ENCODE measurements at regions not wholly inside any gene's neighbourhood (a gene's known extent, or its start where the extent isn't known, plus 50 kb on each side); places are given as distances from the start of the nearest gene placed in this dataset.

- Mint-ChIP-seq H3K27ac (no peak overlapping the region), H3K4me3 (no peak overlapping the region), H3K9me3 (peaks cover 0 to 13% of the 10 kb centered on the region in 2 donors), H3K27me3 (ENCODE audit: low read depth) (no peaks in the 10 kb centered on the region), H3K36me3 (ENCODE audit: insufficient read depth in 2 of 2) (no peaks in the 10 kb centered on the region), H3K4me1 (ENCODE audit: low read depth) (no peaks in the 10 kb centered on the region)
- DNase-seq (no peak), ATAC-seq (replicated peaks in 1 of 2) (no peak)
These were observed 412.8 kb downstream of the PRDM5 start for GRCh38 chr4:120509719-120510118.

- H3K36me3 Mint-ChIP-seq (ENCODE audit: insufficient read depth in 2 of 2) = no peaks in the 10 kb centered on the region
- ATAC-seq (replicated peaks in 1 of 2) = no peak
- DNase-seq = no peak
- H3K27me3 Mint-ChIP-seq (ENCODE audit: low read depth) = no peaks in the 10 kb centered on the region
- no peak overlapping the region for H3K4me3 Mint-ChIP-seq
- no peak overlapping the region for H3K27ac Mint-ChIP-seq
- peaks cover 0 to 13% of the 10 kb centered on the region in 2 donors for H3K9me3 Mint-ChIP-seq
- no peaks in the 10 kb centered on the region for H3K4me1 Mint-ChIP-seq (ENCODE audit: low read depth)
These were observed 413.3 kb downstream of the PRDM5 start for GRCh38 chr4:120509222-120509621.

- ATAC-seq (replicated peaks in 1 of 2) = no peak
- Mint-ChIP-seq H3K4me3 (no peak overlapping the region), H3K27me3 (ENCODE audit: low read depth) (no peaks in the 10 kb centered on the region), H3K4me1 (ENCODE audit: low read depth) (no peaks in the 10 kb centered on the region), H3K9me3 (peaks cover 0 to 14% of the 10 kb centered on the region in 2 donors), H3K27ac (no peak overlapping the region), H3K36me3 (ENCODE audit: insufficient read depth in 2 of 2) (no peaks in the 10 kb centered on the region)
- DNase-seq = no peak
These were observed 414.5 kb downstream of the PRDM5 start for GRCh38 chr4:120508036-120508435.

- Mint-ChIP-seq H3K36me3 (ENCODE audit: insufficient read depth in 2 of 2) (no peaks in the 10 kb centered on the region), H3K27me3 (ENCODE audit: low read depth) (no peaks in the 10 kb centered on the region), H3K4me3 (no peak overlapping the region), H3K4me1 (ENCODE audit: low read depth) (no peaks in the 10 kb centered on the region), H3K27ac (no peak overlapping the region), H3K9me3 (peaks cover 0 to 14% of the 10 kb centered on the region in 2 donors)
- DNase-seq (no peak), ATAC-seq (replicated peaks in 1 of 2) (no peak)
These were observed 416.0 kb downstream of the PRDM5 start for GRCh38 chr4:120506536-120506935.

- H3K27me3 Mint-ChIP-seq (ENCODE audit: low read depth) = no peaks in the 10 kb centered on the region
- no peaks in the 10 kb centered on the region for H3K36me3 Mint-ChIP-seq (ENCODE audit: insufficient read depth in 2 of 2)
- no peak for ATAC-seq (replicated peaks in 1 of 2)
- no peak for DNase-seq
- no peak overlapping the region for H3K27ac Mint-ChIP-seq
- H3K4me3 Mint-ChIP-seq = no peak overlapping the region
- H3K9me3 Mint-ChIP-seq = peaks cover 0 to 10% of the 10 kb centered on the region in 2 donors
- H3K4me1 Mint-ChIP-seq (ENCODE audit: low read depth) = no peaks in the 10 kb centered on the region
These were observed 423.8 kb downstream of the PRDM5 start for GRCh38 chr4:120498678-120499077.

- no peak overlapping the region for H3K4me3 Mint-ChIP-seq
- ATAC-seq (replicated peaks in 1 of 2) = no peak
- peaks cover 0 to 3% of the 10 kb centered on the region in 2 donors for H3K9me3 Mint-ChIP-seq
- DNase-seq = no peak
- H3K27ac Mint-ChIP-seq = no peak overlapping the region
- H3K27me3 Mint-ChIP-seq (ENCODE audit: low read depth) = no peaks in the 10 kb centered on the region
- H3K36me3 Mint-ChIP-seq (ENCODE audit: insufficient read depth in 2 of 2) = no peaks in the 10 kb centered on the region
- no peaks in the 10 kb centered on the region for H3K4me1 Mint-ChIP-seq (ENCODE audit: low read depth)
These were observed 424.8 kb upstream of the MAD2L1 start for GRCh38 chr4:120491481-120491880.

- no peak for DNase-seq
- ATAC-seq (replicated peaks in 1 of 2) = no peak
These were observed 415.1 kb upstream of the MAD2L1 start for GRCh38 chr4:120481756-120482155.

GRCh38 chr4:120472447-120473131, 405.9 kb upstream of the MAD2L1 start:
- Mint-ChIP-seq H3K9me3 (peaks cover 1 to 2% of the 10 kb centered on the region in 2 donors), H3K36me3 (ENCODE audit: insufficient read depth in 2 of 2) (no peaks in the 10 kb centered on the region), H3K27ac (no peak overlapping the region), H3K4me3 (no peak overlapping the region), H3K27me3 (ENCODE audit: low read depth) (no peaks in the 10 kb centered on the region), H3K4me1 (ENCODE audit: low read depth) (no peaks in the 10 kb centered on the region)
- DNase-seq (no peak), ATAC-seq (replicated peaks in 1 of 2) (no peak)

More at GRCh38 chr4:120481756-120482155, 415.1 kb upstream of the MAD2L1 start:
- Mint-ChIP-seq H3K36me3 (ENCODE audit: insufficient read depth in 2 of 2) (no peaks in the 10 kb centered on the region), H3K27ac (no peak overlapping the region), H3K9me3 (peaks cover 3% of the 10 kb centered on the region in 2 donors), H3K27me3 (ENCODE audit: low read depth) (no peaks in the 10 kb centered on the region), H3K4me1 (ENCODE audit: low read depth) (no peaks in the 10 kb centered on the region), H3K4me3 (no peak overlapping the region)

GRCh38 chr4:120466429-120466828, 399.8 kb upstream of the MAD2L1 start:
- peaks cover 0 to 6% of the 10 kb centered on the region in 2 donors for H3K36me3 Mint-ChIP-seq (ENCODE audit: insufficient read depth in 2 of 2)
- no peak overlapping the region for H3K27ac Mint-ChIP-seq
- H3K4me3 Mint-ChIP-seq = no peak overlapping the region
- H3K27me3 Mint-ChIP-seq (ENCODE audit: low read depth) = peaks cover 7% of the 10 kb centered on the region
- H3K4me1 Mint-ChIP-seq (ENCODE audit: low read depth) = no peaks in the 10 kb centered on the region
- DNase-seq (no peak), ATAC-seq (replicated peaks in 1 of 2) (no peak)
- H3K9me3 Mint-ChIP-seq = peaks cover 7% of the 10 kb centered on the region in 2 donors

- DNase-seq (no peak), ATAC-seq (replicated peaks in 1 of 2) (no peak)
- no peaks in the 10 kb centered on the region for H3K4me1 Mint-ChIP-seq (ENCODE audit: low read depth)
- no peaks in the 10 kb centered on the region for H3K9me3 Mint-ChIP-seq
- no peak overlapping the region for H3K27ac Mint-ChIP-seq
- H3K4me3 Mint-ChIP-seq = no peak overlapping the region
- no peaks in the 10 kb centered on the region for H3K36me3 Mint-ChIP-seq (ENCODE audit: insufficient read depth in 2 of 2)
- H3K27me3 Mint-ChIP-seq (ENCODE audit: low read depth) = peaks cover 8% of the 10 kb centered on the region
These were observed 388.1 kb upstream of the MAD2L1 start for GRCh38 chr4:120454788-120455187.

- Mint-ChIP-seq H3K4me1 (ENCODE audit: low read depth) (no peaks in the 10 kb centered on the region), H3K4me3 (no peak overlapping the region), H3K9me3 (no peaks in the 10 kb centered on the region), H3K27ac (no peak overlapping the region), H3K36me3 (ENCODE audit: insufficient read depth in 2 of 2) (no peaks in the 10 kb centered on the region), H3K27me3 (ENCODE audit: low read depth) (peaks cover 8% of the 10 kb centered on the region)
- ATAC-seq (replicated peaks in 1 of 2) = no peak
- no peak for DNase-seq
These were observed 385.9 kb upstream of the MAD2L1 start for GRCh38 chr4:120452536-120452935.

- Mint-ChIP-seq H3K4me1 (ENCODE audit: low read depth) (no peaks in the 10 kb centered on the region), H3K36me3 (ENCODE audit: insufficient read depth in 2 of 2) (no peaks in the 10 kb centered on the region), H3K9me3 (no peaks in the 10 kb centered on the region), H3K27me3 (ENCODE audit: low read depth) (peaks cover 8% of the 10 kb centered on the region), H3K27ac (no peak overlapping the region), H3K4me3 (no peak overlapping the region)
- DNase-seq = no peak
- ATAC-seq (replicated peaks in 1 of 2) = no peak
These were observed 385.4 kb upstream of the MAD2L1 start for GRCh38 chr4:120452001-120452400.

GRCh38 chr4:120447774-120448173, 381.1 kb upstream of the MAD2L1 start:
- Mint-ChIP-seq H3K4me1 (ENCODE audit: low read depth) (no peaks in the 10 kb centered on the region), H3K36me3 (ENCODE audit: insufficient read depth in 2 of 2) (no peaks in the 10 kb centered on the region), H3K27ac (no peak overlapping the region), H3K9me3 (peaks cover 0 to 2% of the 10 kb centered on the region in 2 donors), H3K27me3 (ENCODE audit: low read depth) (peaks cover 8% of the 10 kb centered on the region), H3K4me3 (no peak overlapping the region)
- ATAC-seq (replicated peaks in 1 of 2) = no peak
- DNase-seq = no peak

- no peak for ATAC-seq (replicated peaks in 1 of 2)
- H3K4me3 Mint-ChIP-seq = no peak overlapping the region
- no peak for DNase-seq
- H3K9me3 Mint-ChIP-seq = peaks cover 0 to 2% of the 10 kb centered on the region in 2 donors
- H3K4me1 Mint-ChIP-seq (ENCODE audit: low read depth) = no peaks in the 10 kb centered on the region
- H3K27me3 Mint-ChIP-seq (ENCODE audit: low read depth) = peaks cover 2% of the 10 kb centered on the region
- peak overlapping the region; percentile 43 for H3K27ac Mint-ChIP-seq
- no peaks in the 10 kb centered on the region for H3K36me3 Mint-ChIP-seq (ENCODE audit: insufficient read depth in 2 of 2)
These were observed 379.5 kb upstream of the MAD2L1 start for GRCh38 chr4:120446051-120446567.
